GM18909 (cell line): ENCODE measurements at regions not wholly inside any gene's neighbourhood (a gene's known extent, or its start where the extent isn't known, plus 50 kb on each side); places are given as distances from the start of the nearest gene placed in this dataset.
A peak's percentile ranks its signal among the peaks of the same experiment; 100 is the strongest.

Source experiments
- ATAC-seq: cut with Tn5 transposase; IDR thresholded peaks from one replicate; pipeline ENCODE4 v1.9.1; 2021; ENCODE audit warnings: mild to moderate bottlenecking; ENCODE audit not compliant: unreplicated experiment, poor library complexity

GRCh38 chr2:8149985-8150539 lies 531.8 kb upstream of the ID2 start:
- no peak for ATAC-seq

DNA sequence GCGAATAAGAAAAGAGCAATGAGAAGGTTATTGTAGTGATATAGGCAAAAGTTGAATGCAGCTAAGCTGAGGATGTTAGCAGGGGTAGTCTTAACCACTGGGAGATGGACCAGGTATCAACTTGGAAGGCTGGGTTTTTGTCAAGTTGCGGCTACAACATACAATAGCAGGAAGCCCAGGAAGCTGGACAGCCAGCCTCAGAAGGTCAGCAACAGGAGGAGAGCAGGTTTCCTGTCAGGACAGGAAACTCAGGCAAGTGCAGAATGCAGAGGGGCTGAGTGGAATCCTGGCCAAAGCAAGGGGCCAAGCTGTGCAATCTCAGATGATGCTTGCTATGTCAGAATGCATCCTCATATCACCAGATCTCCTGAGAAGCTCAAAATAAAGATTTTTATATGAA lies 530.0 kb upstream of the ID2 start:
- no peak for ATAC-seq

- ATAC-seq: peak; percentile 100
Observed at GRCh38 chr2:8152392-8153257, 529.2 kb upstream of the ID2 start.

DNA sequence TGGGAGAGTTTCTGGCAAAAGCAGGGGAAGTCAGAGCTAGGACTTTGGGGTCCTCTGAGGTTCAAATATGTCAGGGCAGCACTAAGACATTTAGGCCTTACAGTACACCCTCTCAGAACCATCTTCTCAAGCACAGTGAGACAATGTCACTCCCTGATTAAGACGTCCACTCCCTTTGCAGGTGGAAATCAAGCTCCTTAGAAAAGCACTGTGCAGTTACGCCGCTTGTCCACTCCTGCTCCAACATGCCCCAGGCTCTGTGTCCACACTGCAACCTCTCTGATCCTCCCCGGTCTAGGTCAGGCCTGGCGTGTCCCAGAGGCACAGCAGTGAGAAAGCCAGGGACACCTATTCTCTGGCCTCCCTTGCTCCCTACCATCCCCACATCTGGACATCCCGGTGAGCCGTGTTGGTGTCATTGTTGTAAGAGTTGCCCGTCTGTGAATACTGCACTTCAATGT lies 528.6 kb upstream of the ID2 start:
- ATAC-seq: peak; percentile 27

DNA sequence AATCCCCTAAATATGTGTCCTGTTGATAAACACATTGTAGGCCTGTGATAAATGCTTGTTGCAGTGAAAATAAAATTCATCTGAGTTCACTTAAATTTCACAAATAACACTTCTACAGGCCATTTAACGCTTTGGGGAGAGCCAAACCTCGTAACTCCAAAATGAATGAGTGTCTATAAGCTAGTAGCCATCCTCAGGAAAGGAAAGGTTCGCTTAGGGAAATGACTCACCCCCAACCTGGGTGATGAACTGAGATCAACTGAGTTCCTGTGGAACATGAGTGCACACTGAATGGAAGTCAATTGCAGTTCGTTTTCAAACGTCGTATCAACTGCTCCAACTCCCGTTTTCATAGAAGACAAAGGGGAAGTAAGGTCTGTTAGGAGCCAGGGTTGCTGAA lies 527.6 kb upstream of the ID2 start:
- no peak for ATAC-seq

DNA sequence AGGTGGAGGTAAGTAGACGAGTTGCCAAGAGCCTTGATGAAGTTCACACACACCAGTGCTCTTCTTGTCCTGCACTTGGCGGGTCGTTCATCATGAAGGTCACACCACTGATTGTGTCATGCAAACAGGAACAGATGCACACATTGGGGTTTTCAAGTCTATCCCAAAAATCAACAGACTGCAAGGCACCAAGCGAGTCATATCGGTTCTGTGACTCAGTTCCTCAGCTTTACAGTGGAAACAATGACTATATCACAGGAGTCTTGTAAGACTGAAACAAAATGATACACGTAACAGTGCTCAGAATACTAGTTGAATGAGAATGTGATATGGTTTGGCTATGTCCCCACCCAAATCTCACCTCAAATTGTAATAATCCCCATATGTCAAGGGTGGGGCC lies 526.9 kb upstream of the ID2 start:
- ATAC-seq: no peak

DNA sequence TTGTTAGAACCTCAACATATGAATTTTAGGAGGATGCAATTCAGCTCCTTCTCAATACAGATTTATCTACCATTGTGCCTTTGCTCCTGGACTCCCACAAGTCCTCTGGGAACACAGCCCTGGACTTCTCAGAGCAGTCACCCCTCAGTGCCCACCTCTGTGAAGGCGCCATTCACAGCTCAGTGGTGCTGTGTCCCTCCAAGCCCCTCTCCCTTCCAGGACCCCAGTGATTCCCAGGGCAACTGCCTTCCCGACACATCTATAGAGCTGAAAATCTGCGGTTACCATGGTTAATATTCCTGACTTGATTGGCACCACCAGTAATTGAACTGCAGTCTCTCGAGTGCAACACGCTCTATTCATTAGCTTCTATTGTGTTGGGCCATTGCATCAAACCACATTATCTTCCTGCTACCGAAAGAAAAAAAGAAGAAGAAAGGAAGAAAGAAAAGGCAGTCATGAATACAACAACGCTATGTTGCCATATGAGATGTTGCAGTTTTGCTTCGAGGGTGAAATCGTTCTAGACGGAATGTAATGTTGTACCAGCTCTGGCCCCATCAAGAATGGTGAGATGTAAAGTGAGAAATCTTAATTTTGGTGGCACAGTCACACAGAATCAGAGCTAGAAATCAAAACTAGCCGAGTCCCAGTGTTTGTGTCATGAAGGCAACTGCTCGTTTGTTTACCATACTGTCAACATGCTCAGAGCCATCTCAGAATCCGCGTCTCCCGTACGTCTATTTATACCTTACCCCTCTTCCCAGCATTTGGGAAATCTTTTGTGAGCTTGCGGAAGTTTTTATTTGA lies 524.0 kb upstream of the ID2 start:
- no peak for ATAC-seq

- no peak for ATAC-seq
Observed at GRCh38 chr2:8158711-8159110, 523.1 kb upstream of the ID2 start.

GRCh38 chr2:8159211-8159965 lies 522.5 kb upstream of the ID2 start:
- ATAC-seq: no peak

DNA sequence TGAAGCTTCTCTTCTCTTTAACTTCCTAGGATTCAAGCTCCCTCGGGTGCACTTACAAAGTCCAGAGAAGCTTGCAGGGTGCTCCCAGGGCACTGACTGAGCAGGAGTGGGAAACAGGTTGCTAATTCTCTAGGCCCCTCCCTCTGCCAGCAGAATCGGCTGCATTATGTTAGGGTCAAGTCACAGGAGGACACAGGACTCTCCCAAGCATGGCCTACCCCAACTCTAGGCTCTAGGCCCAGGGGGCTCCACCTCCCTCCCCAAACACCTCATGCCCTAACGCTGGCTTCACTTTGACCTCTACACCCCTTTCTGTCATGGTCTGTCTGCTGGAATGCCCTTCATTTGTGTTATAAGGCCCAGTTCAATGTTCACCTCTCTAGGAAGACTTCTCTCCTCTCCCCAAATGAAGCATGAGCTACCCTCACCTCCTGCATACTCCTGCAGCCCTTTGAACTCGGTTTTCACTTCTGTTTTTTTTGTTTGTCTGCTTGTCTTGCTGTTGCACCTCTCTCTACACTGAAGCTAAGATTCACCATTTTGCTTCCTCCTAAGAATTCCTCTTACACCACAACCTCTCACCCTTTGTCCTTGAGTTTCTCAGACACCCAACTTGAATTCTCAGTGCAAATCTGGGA lies 521.8 kb upstream of the ID2 start:
- no peak for ATAC-seq

GRCh38 chr2:8160959-8161358 lies 520.9 kb upstream of the ID2 start:
- no peak for ATAC-seq

- no peak for ATAC-seq
Observed at GRCh38 chr2:8162552-8162951, 519.3 kb upstream of the ID2 start.

GRCh38 chr2:8165550-8165949 lies 516.3 kb upstream of the ID2 start:
- ATAC-seq: no peak

DNA sequence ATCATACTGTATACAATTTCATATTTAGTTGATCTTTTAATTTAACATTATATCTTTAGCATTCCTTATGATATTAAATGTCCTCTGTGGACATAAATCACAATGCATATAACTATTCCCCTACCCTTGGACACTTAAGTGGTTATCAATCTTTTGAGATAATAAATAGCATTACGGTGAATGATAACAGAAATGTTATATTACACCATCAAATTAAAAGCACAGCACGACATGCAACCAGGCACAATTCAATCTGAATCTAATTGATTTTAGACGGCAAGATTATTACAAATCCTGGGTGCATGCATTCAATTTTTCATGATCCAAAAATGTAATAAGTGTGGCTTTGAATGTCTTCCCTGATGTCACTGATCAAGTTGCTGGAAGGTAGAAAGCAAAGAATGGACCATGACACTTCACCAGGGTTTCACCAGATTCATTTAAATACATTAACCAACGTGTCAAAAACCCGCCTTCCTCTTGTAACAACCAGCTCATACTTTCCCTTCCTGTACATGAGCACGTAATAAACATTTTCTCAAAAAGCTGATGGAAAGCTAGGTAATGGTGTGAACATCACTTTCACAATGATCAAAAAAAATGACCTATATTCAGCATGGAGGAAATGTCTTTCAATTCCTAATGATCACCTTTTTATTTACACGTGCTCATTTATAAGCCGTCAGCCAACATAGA lies 513.7 kb upstream of the ID2 start:
- no peak for ATAC-seq

DNA sequence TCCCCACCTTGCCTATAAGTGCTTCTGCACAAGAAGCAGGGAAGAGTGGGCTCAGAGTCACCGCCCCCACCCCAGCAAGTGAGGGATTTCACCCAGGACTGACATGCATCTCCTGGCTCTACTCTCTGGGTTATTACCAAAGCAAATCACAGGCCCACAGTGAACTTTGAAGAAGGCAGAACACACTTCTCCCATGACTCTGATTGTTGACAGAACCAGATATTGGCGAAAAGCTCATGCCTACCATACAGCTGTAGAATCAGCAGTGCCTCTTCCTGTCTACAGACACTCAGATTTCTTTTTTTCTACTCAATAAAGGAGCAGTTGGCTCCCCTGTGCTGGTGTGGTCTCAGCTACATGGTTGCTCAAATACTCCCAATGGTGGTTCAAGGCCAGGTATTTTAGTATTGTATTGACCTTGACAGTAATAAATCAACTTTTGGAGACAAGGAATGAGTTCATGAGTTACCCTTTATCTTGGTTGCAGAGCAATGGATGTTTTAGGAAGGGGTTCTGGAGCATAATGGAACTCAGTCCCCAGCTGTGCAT lies 512.9 kb upstream of the ID2 start:
- no peak for ATAC-seq

GRCh38 chr2:8169443-8169842 lies 512.4 kb upstream of the ID2 start:
- no peak for ATAC-seq

DNA sequence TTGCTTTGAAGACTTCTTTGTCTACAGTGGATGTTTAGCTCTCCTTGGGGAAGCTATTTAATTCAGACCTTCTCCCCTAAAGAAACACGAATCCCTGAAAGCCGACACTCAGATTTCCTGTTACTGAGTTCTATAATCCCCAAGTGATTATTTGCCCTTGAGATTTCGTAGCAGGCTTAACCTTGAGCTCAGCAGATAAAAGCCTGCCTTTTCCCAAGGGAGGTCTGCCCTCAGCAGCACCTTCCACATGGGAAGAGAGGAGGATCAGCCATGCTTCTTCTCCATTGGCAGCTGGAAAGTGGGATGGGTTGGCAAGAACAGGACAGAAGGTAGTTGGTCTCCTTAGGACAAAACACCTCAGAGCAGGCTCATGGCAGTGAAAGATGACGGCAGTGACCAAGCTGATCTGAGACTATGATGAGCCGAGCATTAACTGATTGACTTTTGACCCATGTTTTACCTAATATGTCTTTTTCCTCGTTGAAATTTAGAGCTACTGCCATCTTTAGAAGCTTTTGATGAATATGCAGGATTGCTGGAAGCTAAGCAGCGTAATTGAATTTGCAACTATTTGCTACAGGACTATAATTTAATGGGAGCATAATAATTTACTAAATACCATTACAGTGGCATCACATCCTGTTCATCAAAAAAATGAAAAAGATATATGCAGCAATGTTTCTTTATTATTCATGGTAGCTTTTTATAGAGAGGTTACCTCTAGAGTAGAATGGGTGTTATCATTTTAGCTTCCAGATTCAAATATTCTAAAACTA lies 511.1 kb upstream of the ID2 start:
- ATAC-seq: no peak

DNA sequence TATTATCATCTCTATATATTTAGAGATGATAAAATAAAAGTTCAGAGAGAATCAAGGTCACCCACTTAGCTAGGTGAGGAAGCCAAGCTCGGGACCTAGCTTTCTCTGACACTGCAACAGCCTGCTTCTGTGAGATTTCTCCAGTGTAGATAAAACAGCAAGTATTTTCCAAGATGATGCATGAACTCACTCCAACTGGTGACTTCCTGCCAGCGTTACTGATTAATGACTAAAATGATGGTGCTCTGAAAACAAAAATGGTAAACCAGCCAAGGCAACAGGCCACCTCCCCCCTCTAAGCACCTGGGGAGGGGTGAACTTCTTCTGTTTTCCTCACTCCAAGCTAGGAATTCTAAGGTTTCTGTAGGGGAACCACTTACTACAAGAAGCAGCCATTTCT lies 510.2 kb upstream of the ID2 start:
- ATAC-seq: no peak
